GM23338 (cell line): ENCODE measurements at regions not wholly inside any gene's neighbourhood (a gene's known extent, or its start where the extent isn't known, plus 50 kb on each side); places are given as distances from the start of the nearest gene placed in this dataset.

ENCODE experiments used
- ATAC-seq: fragments of 200-7000 bp; cut with Tn5 transposase; 3 replicates; pipeline ENCODE4 v1.9.1; 2020
- DNase-seq: peaks from one replicate; pipeline ENCODE4 v3.0.0-alpha.2; 2015; ENCODE audit warnings: low spot score
- H2AFZ ChIP-seq: fragments of 200-600 bp; sonication (generic); 2 replicates; pipeline ENCODE4 v1.8.0; 2016; ENCODE audit warnings: antibody characterized with exemption, mild to moderate bottlenecking, moderate library complexity
- H3F3A ChIP-seq: fragments of 200-600 bp; sonication (generic); replicated peaks from 2 replicates; pipeline ENCODE4 v1.8.0; 2017; ENCODE audit warnings: antibody characterized with exemption, mixed run types, low read depth
- H3K27ac ChIP-seq: fragments of 200-600 bp; sonication (generic); 2 replicates; pipeline ENCODE4 v1.6.1; 2016; ENCODE audit warnings: low read depth
- H3K27me3 ChIP-seq: fragments of 200-600 bp; sonication (generic); 2 replicates; pipeline ENCODE4 v1.8.0; 2016; ENCODE audit warnings: mild to moderate bottlenecking, mixed run types, moderate library complexity; ENCODE audit not compliant: insufficient read depth
- H3K36me3 ChIP-seq: fragments of 200-600 bp; sonication (generic); 2 replicates; pipeline ENCODE4 v1.8.0; 2016; ENCODE audit warnings: mild to moderate bottlenecking; ENCODE audit not compliant: insufficient read depth
- H3K4me1 ChIP-seq: fragments of 200-600 bp; sonication (generic); 2 replicates; pipeline ENCODE4 v1.8.0; 2016; ENCODE audit warnings: mild to moderate bottlenecking, moderate library complexity; ENCODE audit not compliant: insufficient read depth
- H3K4me2 ChIP-seq: fragments of 200-600 bp; sonication (generic); 2 replicates; pipeline ENCODE4 v1.7.1; 2017; ENCODE audit warnings: mixed run types
- H3K4me3 ChIP-seq: fragments of 200-600 bp; sonication (generic); 2 replicates; pipeline ENCODE4 v1.6.1; 2016; ENCODE audit warnings: mixed run types
- H3K79me2 ChIP-seq: fragments of 200-600 bp; sonication (generic); replicated peaks from 2 replicates; pipeline ENCODE4 v1.8.0; 2017; ENCODE audit warnings: mild to moderate bottlenecking; ENCODE audit not compliant: insufficient read depth
- H3K9me2 ChIP-seq: fragments of 200-600 bp; sonication (generic); 2 replicates; pipeline ENCODE4 v1.8.0; 2017; ENCODE audit not compliant: insufficient read depth
- H4K20me1 ChIP-seq: fragments of 200-600 bp; sonication (generic); replicated peaks from 2 replicates; pipeline ENCODE4 v1.8.0; 2017; ENCODE audit warnings: mild to moderate bottlenecking; ENCODE audit not compliant: insufficient read depth
- H3K27ac Mint-ChIP-seq: 2 replicates; pipeline ENCODE4 v1.8.0; 2020; ENCODE audit warnings: inconsistent platforms, mild to moderate bottlenecking, moderate library complexity, mixed read lengths
- H3K27me3 Mint-ChIP-seq: 3 replicates; pipeline ENCODE4 v1.8.0; 2022; ENCODE audit warnings: low read depth, mild to moderate bottlenecking, moderate library complexity, mixed read lengths, inconsistent platforms; ENCODE audit not compliant: insufficient read depth, poor library complexity
- H3K36me3 Mint-ChIP-seq: 3 replicates; pipeline ENCODE4 v1.8.0; 2021; ENCODE audit warnings: low read depth, mild to moderate bottlenecking, inconsistent platforms, moderate library complexity, mixed read lengths
- H3K4me1 Mint-ChIP-seq: 3 replicates; pipeline ENCODE4 v1.8.0; 2020; ENCODE audit warnings: mild to moderate bottlenecking, inconsistent platforms, mixed read lengths
- H3K4me3 Mint-ChIP-seq: 3 replicates; pipeline ENCODE4 v1.8.0; 2021; ENCODE audit warnings: moderate library complexity, mild to moderate bottlenecking, inconsistent platforms, mixed read lengths
- H3K9me3 Mint-ChIP-seq: 3 replicates; pipeline ENCODE4 v1.8.0; 2020; ENCODE audit warnings: moderate library complexity, mild to moderate bottlenecking, inconsistent platforms, mixed read lengths
- CREB1 ChIP-seq: fragments of 250-450 bp; sonication (Bioruptor Pico); IDR thresholded peaks from 2 replicates; pipeline ENCODE4 v1.5.0; 2020; ENCODE audit warnings: low read depth, mild to moderate bottlenecking, moderate library complexity
- CTCF ChIP-seq, 2 experiments: fragments of 200-600 bp in 1 of 2; sonication (generic) in 1 of 2; conservative IDR thresholded peaks; 2 replicates each; pipeline versions ENCODE4 v1.5.1 to v1.6.1; 2016 to 2017; ENCODE audit warnings: antibody characterized with exemption in 2 of 2, low read depth in 2 of 2, mild to moderate bottlenecking in 2 of 2, moderate library complexity in 1 of 2
- EZH2phosphoT487 ChIP-seq: fragments of 200-600 bp; sonication (generic); IDR thresholded peaks from one replicate; pipeline ENCODE4 v1.8.1; 2018; ENCODE audit warnings: antibody characterized with exemption; ENCODE audit not compliant: unreplicated experiment
- JUNB ChIP-seq: IDR thresholded peaks from one replicate; pipeline ENCODE4 v1.6.1; 2016; ENCODE audit warnings: antibody characterized with exemption; ENCODE audit not compliant: unreplicated experiment
- POLR2AphosphoS5 ChIP-seq: IDR thresholded peaks from 2 replicates; pipeline ENCODE4 v1.6.1; 2016; ENCODE audit warnings: antibody characterized with exemption, low read depth
- STAT1 ChIP-seq: IDR thresholded peaks from one replicate; pipeline ENCODE4 v1.6.1; 2016; ENCODE audit warnings: antibody characterized with exemption; ENCODE audit not compliant: unreplicated experiment
- ZNF114 ChIP-seq: fragments of 250-450 bp; sonication (Bioruptor Pico); IDR thresholded peaks from 2 replicates; pipeline ENCODE4 v1.5.0; 2020; ENCODE audit warnings: mild to moderate bottlenecking, moderate library complexity
- TF ChIP-seq, protein P1 (sequence below): IDR thresholded peaks from 2 replicates; pipeline ENCODE4 v1.6.1; 2016; ENCODE audit warnings: antibody characterized with exemption
- TF ChIP-seq, protein P2 (sequence below): IDR thresholded peaks from one replicate; pipeline ENCODE4 v1.6.1; 2018; ENCODE audit warnings: antibody characterized with exemption; ENCODE audit not compliant: unreplicated experiment

GRCh38 chr4:41806807-41807206, 58.3 kb upstream of the PHOX2B start (continued):
- TF ChIP-seq, protein P1, sequence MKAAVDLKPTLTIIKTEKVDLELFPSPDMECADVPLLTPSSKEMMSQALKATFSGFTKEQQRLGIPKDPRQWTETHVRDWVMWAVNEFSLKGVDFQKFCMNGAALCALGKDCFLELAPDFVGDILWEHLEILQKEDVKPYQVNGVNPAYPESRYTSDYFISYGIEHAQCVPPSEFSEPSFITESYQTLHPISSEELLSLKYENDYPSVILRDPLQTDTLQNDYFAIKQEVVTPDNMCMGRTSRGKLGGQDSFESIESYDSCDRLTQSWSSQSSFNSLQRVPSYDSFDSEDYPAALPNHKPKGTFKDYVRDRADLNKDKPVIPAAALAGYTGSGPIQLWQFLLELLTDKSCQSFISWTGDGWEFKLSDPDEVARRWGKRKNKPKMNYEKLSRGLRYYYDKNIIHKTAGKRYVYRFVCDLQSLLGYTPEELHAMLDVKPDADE: no peak
- TF ChIP-seq CTCF (conservative IDR thresholded peaks at IDR 0.05; ENCODE audit: low read depth in 2 of 2) (no peak), POLR2AphosphoS5 (no peak), ZNF114 (no peak), CREB1 (CRISPR knock-in tag) (no peak), EZH2phosphoT487 (no peak), STAT1 (no peak), JUNB (no peak)

DNA sequence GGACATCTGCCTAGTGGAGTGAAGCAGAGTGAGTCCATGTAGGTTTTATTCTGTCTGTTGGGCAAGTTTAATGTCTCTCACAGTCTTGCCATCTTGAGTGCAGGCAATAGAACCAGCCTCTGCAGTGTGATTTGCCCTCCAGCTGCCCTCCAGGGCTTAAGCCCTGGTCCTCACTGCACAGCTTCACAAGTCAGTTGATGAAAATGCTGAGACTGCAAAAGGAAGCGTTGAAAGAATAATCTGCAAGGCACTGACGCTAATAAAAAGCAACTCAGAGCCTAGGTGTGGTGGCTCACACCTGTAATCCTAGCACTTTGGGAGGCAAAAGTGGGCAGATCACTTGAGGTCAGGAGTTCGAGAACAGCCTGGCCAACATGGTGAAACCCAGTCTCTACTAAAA, 54.1 kb upstream of the PHOX2B start:
- no peaks in the 10 kb centered on the region for H3K36me3 ChIP-seq
- no peaks in the 10 kb centered on the region for H3K79me2 ChIP-seq
- H3K4me2 ChIP-seq: no peak overlapping the region
- no peak overlapping the region for H3K27ac Mint-ChIP-seq
- H3K4me3 Mint-ChIP-seq: no peak overlapping the region
- H3K9me2 ChIP-seq: 0 out of 2 replicates have a peak, but pooled peaks cover 4% of the 10 kb centered on the region
- no peak for TF ChIP-seq JUNB
- TF ChIP-seq, protein P2, sequence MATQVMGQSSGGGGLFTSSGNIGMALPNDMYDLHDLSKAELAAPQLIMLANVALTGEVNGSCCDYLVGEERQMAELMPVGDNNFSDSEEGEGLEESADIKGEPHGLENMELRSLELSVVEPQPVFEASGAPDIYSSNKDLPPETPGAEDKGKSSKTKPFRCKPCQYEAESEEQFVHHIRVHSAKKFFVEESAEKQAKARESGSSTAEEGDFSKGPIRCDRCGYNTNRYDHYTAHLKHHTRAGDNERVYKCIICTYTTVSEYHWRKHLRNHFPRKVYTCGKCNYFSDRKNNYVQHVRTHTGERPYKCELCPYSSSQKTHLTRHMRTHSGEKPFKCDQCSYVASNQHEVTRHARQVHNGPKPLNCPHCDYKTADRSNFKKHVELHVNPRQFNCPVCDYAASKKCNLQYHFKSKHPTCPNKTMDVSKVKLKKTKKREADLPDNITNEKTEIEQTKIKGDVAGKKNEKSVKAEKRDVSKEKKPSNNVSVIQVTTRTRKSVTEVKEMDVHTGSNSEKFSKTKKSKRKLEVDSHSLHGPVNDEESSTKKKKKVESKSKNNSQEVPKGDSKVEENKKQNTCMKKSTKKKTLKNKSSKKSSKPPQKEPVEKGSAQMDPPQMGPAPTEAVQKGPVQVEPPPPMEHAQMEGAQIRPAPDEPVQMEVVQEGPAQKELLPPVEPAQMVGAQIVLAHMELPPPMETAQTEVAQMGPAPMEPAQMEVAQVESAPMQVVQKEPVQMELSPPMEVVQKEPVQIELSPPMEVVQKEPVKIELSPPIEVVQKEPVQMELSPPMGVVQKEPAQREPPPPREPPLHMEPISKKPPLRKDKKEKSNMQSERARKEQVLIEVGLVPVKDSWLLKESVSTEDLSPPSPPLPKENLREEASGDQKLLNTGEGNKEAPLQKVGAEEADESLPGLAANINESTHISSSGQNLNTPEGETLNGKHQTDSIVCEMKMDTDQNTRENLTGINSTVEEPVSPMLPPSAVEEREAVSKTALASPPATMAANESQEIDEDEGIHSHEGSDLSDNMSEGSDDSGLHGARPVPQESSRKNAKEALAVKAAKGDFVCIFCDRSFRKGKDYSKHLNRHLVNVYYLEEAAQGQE: no peak
- H4K20me1 ChIP-seq: no peaks in the 10 kb centered on the region
- no peak for DNase-seq
- no peak overlapping the region for H3K27ac ChIP-seq
- no peak for ATAC-seq
- no peak overlapping the region for H2AFZ ChIP-seq
- peaks cover 3% of the 10 kb centered on the region for H3K4me1 ChIP-seq
- H3K4me3 ChIP-seq: no peak overlapping the region
- no peaks in the 10 kb centered on the region for H3F3A ChIP-seq
- H3K4me1 Mint-ChIP-seq: peaks cover 11% of the 10 kb centered on the region
- H3K27me3 ChIP-seq: no peaks in the 10 kb centered on the region
- no peaks in the 10 kb centered on the region for H3K9me3 Mint-ChIP-seq
- no peaks in the 10 kb centered on the region for H3K36me3 Mint-ChIP-seq
- H3K27me3 Mint-ChIP-seq: no peaks in the 10 kb centered on the region
